NCI-H345 treated with DMSO at 0.1 percent for 48 hours (cell line): ENCODE measurements at regions not wholly inside any gene's neighbourhood (a gene's known extent, or its start where the extent isn't known, plus 50 kb on each side); places are given as distances from the start of the nearest gene placed in this dataset.
"Not testable (repeated sequence)": the region's sequence is repeated elsewhere in the genome, so short reads cannot be mapped to it uniquely, and the experiment has no call there.

Experiments used
- DNase-seq: peaks from one replicate; lab custom pipeline; 2025; ENCODE audit not compliant: unreplicated experiment; lab: John Stamatoyannopoulos, UW

DNA sequence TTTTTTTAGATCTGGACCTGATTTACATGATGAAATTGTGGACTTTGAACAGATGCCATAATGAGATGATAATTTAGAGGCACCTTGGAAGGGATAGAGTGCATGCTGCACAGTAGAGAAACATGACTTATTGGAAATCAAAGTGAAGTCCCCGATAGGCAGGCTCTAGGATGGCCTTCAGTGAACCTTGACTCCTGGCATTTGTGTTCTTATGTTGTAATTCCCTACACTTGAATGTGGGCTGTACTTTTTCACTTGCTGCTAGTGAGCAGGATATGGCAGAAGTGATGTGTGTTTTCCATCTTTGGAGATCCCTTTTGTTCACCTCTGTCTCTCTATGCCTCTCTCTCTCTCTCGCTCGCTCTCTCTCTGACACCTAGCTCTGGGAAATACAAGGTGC is 1614.6 kb downstream of the PCDH9 start:
- DNase-seq: no peak

DNA sequence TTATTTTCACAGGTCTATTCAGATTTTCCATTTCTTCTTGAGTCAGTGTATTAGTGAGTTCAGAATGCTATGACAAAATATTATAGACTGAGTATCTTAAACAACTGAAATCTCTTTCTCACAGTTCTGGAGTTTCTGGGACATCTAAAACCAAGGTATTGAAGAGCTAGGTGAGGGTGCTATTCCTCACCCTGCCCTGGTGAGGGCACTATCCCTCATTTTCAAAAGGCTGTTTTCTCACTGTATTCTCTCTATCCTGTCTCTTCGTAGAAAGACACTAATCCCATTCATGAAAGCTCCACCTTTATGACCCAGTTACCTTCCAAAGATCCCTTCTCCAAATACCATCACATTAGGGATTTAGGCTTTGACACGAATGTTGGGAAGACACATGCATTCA is 1617.1 kb downstream of the PCDH9 start:
- no peak for DNase-seq

DNA sequence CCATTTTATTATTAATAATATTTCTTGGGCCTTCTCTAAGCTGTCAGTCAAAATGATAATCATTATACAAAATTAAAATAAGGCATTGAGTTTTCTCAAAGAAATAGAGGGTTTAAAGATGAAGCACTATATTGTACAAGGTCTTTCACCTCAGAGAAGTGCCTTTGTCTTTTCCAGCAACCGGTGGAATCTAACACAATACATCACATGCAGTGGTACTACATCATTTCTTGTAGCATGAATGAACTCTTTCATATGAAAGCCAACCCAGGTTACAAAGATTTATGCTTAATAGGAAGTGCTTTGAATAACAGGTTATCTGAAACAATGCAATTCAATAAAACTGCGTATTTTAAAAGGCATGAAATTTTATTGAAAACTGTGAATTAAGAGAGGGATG is 1620.8 kb downstream of the PCDH9 start:
- DNase-seq: no peak

DNA sequence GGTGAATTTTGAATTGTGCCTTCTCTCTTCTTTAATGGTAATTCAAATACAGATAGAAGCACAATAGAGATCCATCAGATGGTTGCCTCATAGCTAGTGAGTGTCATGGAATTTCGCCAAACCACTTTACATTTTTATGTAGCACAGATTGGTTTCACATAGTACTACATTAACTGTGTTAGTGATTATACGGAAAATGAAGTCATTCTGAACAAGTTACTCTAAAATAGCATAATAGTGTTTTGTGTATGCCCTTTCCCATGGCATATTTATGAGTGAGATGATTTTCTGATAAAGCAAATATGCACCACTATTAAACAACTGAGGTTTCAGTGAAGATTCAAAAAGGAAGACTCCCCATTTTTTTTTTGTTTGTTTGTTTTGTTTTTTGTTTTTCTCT is 1623.5 kb downstream of the PCDH9 start:
- no peak for DNase-seq

DNA sequence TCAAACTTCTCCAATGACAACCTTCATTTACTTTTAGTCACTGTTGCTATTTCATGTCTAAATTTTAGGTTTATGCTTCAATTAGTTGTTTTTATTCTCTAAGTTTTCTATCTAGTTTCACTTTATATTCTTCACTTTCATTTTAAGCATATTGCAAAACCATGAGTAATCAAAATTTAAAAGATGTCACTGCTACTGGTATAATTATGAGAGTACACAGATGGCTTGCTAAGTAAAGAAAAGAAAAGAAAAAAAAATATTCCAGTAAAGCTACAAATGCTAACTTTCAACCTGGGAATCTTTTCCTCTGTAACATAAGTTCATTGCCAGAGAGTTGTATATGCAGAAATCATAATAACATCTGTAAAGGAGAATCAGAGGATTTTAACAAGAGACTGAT is 1624.7 kb downstream of the PCDH9 start:
- no peak for DNase-seq

DNA sequence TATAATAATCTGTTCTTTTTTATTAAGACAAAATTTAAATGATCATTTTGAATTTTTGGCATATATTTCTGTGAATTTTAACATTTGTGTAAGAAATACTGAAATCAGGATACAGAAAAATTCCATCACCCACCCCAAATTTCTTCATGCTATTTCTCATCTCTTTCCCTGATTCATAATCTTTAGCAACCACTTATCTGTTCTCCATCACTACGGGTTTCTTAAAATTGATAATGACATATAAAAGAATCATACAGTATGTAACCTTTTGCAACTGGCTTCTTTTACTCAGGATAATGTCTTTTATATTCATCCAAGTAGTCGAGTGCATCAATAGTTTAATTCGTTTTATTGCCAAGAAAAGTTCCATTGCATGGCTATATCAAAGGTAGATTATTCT is 1627.0 kb downstream of the PCDH9 start:
- DNase-seq: no peak

DNA sequence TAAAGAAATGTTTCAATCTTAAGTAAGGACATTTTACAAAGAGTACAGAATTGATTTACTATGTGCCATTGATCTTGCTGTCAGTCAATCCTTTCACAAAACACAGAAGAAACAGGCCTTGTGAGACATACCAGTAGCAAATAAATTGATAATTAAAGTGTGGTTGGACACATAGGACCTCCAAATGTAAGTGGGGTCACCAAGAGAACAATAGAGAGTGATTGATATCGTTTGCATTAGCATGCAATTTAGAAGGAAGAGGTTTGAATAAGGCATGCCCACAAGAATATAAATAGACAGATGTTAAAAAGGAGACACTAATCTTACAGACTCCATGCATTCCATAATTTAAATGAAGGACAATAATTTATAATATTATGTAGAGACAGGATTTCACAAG is 1628.3 kb downstream of the PCDH9 start:
- no peak for DNase-seq

DNA sequence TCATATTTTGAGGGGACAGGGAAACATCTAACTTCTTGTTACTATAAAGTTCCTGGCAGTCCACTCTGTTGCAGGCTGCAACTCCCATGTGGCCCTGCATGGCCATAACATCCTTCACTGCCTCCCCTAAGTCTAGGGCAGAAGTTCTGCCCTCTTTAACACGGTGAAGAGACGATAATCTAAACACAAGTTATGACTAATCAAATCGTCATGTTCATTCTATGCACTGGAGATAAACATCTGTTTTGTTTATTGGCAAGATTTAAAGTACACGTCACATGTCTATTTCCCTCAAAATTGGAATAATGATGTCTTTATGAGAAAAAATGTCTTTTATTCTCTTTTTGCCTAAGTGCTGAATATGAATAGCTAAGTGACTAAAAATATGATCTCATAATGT is 1629.4 kb downstream of the PCDH9 start:
- DNase-seq: no peak

DNA sequence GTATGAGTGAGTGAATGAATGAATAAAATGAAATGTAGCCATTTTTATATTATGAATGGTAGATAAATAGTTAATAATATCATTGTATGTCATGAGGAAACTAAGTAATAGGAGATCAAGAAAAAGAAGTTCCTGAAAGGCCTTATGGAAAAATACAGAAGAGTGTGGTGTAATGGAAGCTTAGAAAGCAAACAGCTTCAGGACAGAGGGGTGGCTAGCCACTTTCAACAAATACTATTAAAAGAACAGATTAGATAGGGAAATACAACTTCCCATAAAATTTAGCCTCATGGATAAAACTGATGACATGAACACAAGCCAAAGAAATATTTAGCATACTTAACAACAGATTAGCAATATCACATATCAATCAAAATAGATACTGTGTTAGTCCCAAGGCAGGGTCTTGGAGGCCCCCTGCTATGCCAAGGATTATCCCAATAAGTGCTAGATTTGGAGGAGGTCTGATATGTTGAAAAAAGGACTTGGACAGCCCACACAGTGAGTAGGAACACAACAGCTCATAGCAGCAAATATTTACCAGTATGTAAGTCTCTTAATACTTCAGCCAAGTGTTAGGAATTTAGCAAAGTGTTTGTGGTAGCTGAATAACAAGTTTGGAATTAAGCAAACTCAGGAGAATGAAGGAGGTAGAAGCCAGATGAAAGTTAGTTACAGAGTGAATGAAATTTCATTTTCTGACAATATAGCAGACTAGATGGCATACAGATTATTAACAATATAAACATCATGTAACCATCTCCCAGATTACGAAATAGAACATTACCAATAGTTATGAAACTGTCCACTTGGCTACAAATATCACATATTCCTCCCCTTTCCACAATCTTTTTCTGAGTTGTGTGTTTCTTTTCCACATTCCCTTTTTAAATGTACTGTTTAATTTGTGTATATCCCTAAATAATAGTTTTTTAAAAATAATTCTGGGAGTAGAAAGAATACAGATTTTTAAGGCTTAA is 1632.0 kb downstream of the PCDH9 start:
- no peak for DNase-seq

DNA sequence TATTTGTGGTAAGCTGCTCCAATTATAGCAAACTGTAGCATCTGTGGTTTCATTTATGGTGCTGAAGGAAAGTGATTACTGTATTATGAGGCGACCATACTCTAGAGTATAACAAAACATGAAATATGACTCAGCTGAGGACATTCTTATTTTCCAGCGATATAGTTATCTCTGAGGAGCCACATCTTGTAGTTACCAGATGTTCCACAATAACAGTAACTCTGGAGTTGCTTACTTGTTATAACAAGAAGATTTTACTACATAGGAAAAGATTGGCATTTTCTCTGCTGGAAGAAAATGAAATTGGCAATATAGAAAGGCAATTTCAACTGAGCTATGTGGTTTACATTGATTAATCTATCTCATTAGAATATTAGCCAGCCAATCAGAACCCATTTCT is 1634.2 kb downstream of the PCDH9 start:
- DNase-seq: no peak

DNA sequence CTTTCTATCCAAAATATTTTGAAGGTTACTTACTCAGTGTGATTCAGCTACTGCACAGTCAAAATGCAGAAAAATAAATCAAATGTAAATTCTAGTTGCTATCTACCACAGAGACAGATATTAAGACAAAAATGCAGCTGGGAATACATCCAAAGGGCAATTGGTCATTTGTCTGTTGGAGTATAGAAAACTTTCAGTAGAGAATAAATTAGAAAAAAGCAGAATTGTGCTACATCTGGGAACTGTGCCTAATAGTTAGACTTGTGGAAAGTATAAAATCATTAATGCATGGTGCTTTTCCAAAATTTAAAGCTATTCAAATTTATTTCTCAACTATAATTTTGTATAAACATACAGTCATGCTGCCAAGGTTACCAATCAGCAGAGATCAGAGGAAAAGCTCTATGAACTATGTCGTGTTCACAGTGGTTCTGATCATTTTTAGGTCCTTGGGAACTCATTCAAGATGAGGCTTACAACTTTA is 1635.8 kb downstream of the PCDH9 start:
- DNase-seq: no peak

DNA sequence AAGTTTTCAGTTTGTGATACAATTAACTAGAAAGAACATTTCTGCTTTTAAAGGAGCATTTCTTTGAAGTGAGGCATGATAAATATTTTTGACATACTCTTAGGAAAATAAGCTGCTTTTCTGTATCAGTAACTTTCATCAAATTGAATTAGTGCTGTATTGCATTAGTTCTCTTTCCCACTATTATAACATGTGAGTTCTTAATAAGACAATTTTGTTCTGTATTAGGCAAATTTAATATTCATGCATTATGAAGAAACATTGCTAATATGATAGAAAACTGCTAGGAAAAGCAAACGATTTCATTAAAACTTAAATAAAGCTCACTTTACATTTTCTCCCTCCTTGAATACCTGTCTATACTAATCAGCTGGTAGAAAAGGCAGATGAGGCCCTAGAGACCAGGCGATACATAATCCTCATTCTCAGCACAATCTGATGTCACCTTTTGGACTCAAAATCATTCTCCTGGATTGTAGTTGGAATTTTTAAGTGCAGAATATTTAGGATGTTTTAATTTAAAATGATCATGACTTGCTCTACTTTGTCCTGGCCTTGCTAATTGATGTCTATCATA is 1636.8 kb downstream of the PCDH9 start:
- DNase-seq: no peak

DNA sequence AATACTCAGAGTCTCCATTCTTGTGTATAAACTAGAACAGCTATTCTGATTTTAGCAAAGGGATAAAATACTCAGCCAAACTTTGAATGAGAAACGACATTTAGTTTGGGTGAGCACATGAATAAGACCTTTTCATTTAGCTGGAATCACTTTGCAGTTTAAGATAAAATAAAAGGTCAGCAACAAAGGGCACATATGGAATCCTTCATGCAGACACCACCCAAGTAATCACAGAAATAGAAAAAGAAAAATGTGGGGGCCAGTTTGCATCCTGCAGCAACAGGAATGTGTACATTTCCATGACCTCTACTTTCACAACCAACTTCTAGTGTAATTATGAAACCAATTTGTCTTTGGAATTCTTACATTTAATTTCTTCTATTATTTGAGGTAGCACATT is 1637.4 kb downstream of the PCDH9 start:
- DNase-seq: no peak

DNA sequence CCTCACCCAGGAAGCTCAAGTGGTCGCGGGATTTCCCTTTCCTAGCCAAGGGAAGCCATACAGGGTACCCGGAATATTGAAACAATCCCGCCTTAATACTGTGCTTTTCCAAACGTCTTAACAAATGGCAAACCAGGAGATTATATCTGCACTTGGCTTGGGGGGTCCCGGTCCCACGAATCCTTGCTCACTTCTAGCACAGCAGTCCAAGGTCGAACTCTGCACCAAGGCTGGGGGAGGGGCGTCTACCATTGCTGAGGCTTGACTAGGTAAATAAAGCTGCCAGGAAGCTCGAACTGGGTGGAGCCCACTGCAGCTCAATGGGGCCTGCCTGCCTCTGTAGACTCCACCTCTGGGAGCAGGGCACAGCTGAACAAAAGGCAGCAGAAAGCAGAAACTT is 1644.8 kb downstream of the PCDH9 start:
- no peak for DNase-seq

DNA sequence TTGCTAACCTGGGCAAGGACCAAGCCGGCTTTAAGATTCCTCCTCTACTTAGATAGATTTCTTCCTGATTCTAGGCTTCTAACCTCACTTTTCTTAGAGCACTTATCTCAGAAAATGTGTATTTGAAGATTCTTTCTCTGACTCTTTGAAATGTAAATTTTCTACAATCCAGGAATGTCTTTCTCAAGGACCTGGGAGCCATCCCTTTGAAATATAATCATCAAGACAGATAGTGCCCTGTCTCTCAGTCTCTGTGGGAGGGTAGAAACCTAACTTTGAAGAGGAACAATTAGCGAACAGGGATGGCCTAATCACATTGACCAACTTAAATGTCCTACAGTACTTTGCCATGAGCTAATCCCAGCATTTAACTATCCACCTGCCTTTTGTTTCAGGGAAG is 1646.0 kb downstream of the PCDH9 start:
- no peak for DNase-seq

DNA sequence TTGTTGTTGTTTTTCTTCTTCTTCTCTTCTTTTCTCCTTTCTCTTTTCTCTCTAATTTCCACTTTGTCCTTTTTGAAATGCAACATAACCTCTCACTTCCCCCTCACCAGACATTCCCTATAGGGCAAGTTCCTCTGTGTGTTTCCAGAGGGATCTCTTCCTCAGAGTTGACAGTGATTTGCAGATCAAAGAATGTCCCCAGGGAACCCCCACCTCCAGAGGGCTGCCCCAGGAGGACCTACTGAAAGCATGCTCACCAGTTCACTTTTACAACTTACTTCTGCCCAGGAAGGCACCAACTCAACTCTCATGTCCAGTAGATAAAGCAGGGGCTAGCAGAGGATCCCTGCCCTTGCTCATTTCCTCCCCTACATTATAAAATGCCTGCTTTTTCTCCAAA is 1648.0 kb downstream of the PCDH9 start:
- no peak for DNase-seq

DNA sequence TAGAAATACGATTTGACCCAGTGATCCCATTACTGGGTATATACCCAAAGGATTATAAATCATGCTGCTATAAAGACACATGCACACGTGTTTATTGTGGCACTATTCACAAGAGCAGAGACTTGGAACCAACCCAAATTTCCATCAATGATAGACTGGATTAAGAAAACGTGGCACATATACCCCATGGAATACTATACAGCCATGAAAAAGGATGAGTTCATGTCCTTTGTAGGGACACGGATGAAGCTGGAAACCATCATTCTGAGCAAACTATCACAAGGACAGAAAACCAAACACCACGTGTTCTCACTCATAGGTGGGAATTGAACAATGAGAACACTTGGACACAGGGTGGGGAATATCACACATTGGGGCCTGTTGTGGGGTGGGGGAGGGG is 1665.6 kb downstream of the PCDH9 start:
- DNase-seq: not testable (repeated sequence)

DNA sequence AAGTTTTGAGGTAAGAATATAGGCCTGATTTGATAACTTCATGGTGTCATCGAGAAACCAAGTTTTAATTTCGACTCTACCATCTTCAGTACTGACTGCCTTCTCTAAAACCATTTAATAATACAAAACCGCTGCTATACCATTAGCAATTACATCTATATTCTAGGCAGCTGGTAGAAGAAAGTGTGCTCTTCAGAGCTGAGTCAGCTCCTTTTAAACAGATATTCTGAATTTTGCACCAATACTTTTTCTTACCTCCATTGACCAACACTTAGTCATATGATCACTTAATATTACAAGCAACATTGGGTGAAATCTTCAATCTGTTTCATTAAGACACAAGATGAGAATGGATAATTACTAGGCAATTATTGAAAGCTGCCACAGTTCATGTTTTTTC is 1667.8 kb downstream of the PCDH9 start:
- DNase-seq: no peak

DNA sequence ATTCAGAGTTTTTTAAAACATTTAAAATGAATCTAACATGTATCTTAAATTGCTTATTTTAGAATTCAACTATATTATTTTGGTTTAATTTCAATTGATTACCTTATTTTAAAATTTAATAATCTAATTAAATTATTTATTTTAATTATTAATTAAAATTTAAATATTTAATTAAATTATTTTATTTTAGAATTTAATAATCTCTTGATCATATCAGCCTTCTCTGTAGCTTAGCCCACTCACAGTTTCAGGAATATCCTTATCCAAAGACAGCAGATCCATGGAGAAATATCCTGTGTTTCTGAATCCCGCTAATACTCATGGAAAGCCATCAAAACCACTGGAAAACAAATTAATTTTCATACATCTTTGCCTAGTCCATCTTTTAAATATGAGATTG is 1669.2 kb downstream of the PCDH9 start:
- DNase-seq: no peak

DNA sequence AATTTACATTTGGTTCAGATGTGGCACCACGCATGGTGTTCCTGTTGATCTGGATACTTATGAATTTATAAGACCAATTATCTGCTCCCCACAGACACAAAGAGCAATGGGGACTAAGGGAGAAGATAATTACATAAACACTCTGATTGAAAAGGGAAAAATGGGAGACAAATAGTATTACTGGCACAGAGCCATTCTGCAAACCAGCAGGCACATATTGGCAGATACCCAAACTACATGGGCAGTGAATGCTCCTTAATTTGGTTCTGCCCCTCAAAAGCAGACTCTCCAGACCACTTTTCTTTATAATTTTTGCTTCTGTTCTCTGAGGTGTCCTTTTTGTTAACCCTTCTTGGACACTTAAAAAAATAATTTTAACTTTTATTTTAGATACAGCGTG is 1674.2 kb downstream of the PCDH9 start:
- DNase-seq: peak; percentile 96

DNA sequence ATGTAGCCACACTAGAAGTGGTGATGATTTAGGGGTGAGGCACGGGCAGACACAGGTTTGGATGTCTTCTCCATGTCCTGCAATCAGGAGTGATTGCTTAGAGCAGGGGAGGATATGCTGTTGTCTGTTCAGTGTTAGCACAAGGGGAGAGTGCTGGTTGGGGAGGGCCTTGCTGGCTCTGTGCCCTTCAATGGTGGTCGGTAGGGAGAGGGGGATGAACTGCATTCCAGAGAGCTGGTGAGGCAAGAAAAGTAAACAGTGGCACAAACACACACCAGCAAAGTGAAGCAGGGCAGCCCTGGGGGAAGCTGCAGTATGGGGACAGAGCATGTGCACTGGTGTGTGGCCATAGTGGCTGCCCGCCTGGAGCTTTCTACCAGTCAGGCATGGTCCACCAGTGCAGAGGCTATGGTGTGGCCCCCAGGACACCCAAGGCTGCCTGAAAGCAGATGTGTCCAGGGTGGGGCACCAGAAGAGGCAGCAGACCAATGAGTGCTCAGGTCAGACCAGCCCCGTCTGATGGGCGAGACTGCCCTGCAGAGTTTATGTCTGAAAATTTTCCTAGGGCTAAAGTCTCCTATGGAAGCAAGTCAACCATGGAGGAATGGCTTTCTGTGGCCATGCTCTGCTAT is 1676.9 kb downstream of the PCDH9 start:
- DNase-seq: no peak

DNA sequence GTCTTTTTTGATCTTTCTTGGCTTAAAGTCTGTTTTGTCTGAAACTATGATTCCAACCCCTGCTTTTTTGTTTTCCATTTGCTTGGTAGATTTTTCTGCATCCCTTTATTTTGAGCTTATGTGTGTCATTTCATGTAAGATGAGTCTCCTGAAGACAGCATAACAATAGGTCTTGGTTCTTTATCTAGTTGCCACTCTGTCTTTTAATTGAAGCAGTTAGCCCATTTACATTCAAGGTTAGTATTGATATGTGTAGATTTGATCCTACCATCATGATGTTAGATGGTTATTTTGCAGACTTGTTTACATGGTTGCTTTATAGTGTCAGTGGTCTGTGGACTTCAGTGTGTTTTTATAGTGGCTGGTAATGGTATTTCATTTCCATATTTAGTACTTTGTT is 1678.9 kb downstream of the PCDH9 start:
- DNase-seq: no peak
